Lower lobe of right lung (tissue), 2 donors: ENCODE measurements at regions not wholly inside any gene's neighbourhood (a gene's known extent, or its start where the extent isn't known, plus 50 kb on each side); places are given as distances from the start of the nearest gene placed in this dataset.

ENCODE experiments used
- ATAC-seq, 2 donors: fragments of 200-7000 bp; cut with Tn5 transposase; one replicate each; pipeline ENCODE4 v1.9.1; 2020 to 2022; ENCODE audit warnings: mild to moderate bottlenecking in 2 of 2, moderate library complexity in 2 of 2
- DNase-seq: peaks from one replicate; pipeline ENCODE4 v3.0.0-alpha.2; 2020
- H3K27ac ChIP-seq: fragments of 200-600 bp; one replicate; pipeline ENCODE4 v1.8.0; 2022
- H3K27me3 ChIP-seq: fragments of 200-600 bp; one replicate; pipeline ENCODE4 v1.8.0; 2022; ENCODE audit warnings: low read depth
- H3K36me3 ChIP-seq: fragments of 200-600 bp; one replicate; pipeline ENCODE4 v1.8.0; 2022; ENCODE audit warnings: mild to moderate bottlenecking
- H3K4me1 ChIP-seq: fragments of 200-600 bp; one replicate; pipeline ENCODE4 v1.8.0; 2022
- H3K4me3 ChIP-seq: fragments of 200-600 bp; one replicate; pipeline ENCODE4 v1.8.0; 2022; ENCODE audit warnings: mild to moderate bottlenecking
- H3K9me3 ChIP-seq: fragments of 200-600 bp; one replicate; pipeline ENCODE4 v1.8.0; 2022
- CTCF ChIP-seq: fragments of 200-600 bp; IDR thresholded peaks from one replicate; pipeline ENCODE4 v1.8.0; 2022; ENCODE audit warnings: antibody characterized with exemption, mild to moderate bottlenecking
- intact Hi-C: fragments of 100-400 bp; cut with DNase I; formaldehyde crosslinking; loops from one replicate; pipeline ENCODE4 v1.11.0; 2022
- donor health status: DM: no; HTN: yes; CAD: no; lungs with severe emphysema.

GRCh38 chr2:71803398-71803797 is 344.3 kb downstream of the CYP26B1 start:
- DNase-seq (no peak), ATAC-seq (no peak)
- Histone ChIP-seq H3K4me1 (no peaks in the 10 kb centered on the region), H3K27me3 (no peaks in the 10 kb centered on the region), H3K4me3 (no peak overlapping the region), H3K9me3 (no peaks in the 10 kb centered on the region), H3K36me3 (no peaks in the 10 kb centered on the region), H3K27ac (no peak overlapping the region)
- intact Hi-C loops: no loop called here
- no peak for TF ChIP-seq CTCF

- H3K27me3 ChIP-seq: no peaks in the 10 kb centered on the region
- TF ChIP-seq CTCF: no peak
- H3K4me1 ChIP-seq: no peaks in the 10 kb centered on the region
- DNase-seq (no peak), ATAC-seq (no peak)
- intact Hi-C loops: no loop called here
- H3K4me3 ChIP-seq: no peak overlapping the region
- no peaks in the 10 kb centered on the region for H3K9me3 ChIP-seq
- no peak overlapping the region for H3K27ac ChIP-seq
- H3K36me3 ChIP-seq: no peaks in the 10 kb centered on the region
Observed at GRCh38 chr2:71802556-71802955, 345.1 kb downstream of the CYP26B1 start.

- Histone ChIP-seq H3K27me3 (no peaks in the 10 kb centered on the region), H3K4me1 (no peaks in the 10 kb centered on the region), H3K4me3 (no peak overlapping the region), H3K9me3 (no peaks in the 10 kb centered on the region), H3K27ac (no peak overlapping the region), H3K36me3 (no peaks in the 10 kb centered on the region)
- DNase-seq (no peak), ATAC-seq (no peak)
- intact Hi-C loops: no loop called here
- TF ChIP-seq CTCF: peak; percentile 52
Observed at GRCh38 chr2:71801969-71802368, 345.7 kb downstream of the CYP26B1 start.

- no peak overlapping the region for H3K27ac ChIP-seq
- DNase-seq: no peak
- no peaks in the 10 kb centered on the region for H3K9me3 ChIP-seq
- H3K4me3 ChIP-seq: no peak overlapping the region
- intact Hi-C loops: no loop called here
- no peak for ATAC-seq
- no peak for TF ChIP-seq CTCF
- no peaks in the 10 kb centered on the region for H3K27me3 ChIP-seq
- H3K4me1 ChIP-seq: no peaks in the 10 kb centered on the region
- no peaks in the 10 kb centered on the region for H3K36me3 ChIP-seq
Observed at GRCh38 chr2:71801556-71801955, 346.1 kb downstream of the CYP26B1 start.

- intact Hi-C loops: no loop called here
- no peak for TF ChIP-seq CTCF
- DNase-seq: no peak
- Histone ChIP-seq H3K27me3 (no peaks in the 10 kb centered on the region), H3K4me1 (no peaks in the 10 kb centered on the region), H3K4me3 (no peak overlapping the region), H3K27ac (no peak overlapping the region), H3K9me3 (no peaks in the 10 kb centered on the region), H3K36me3 (no peaks in the 10 kb centered on the region)
- no peak for ATAC-seq
Observed at GRCh38 chr2:71800851-71801250, 346.8 kb downstream of the CYP26B1 start.
